Heart right ventricle (tissue), 16 donors: ENCODE measurements at regions not wholly inside any gene's neighbourhood (a gene's known extent, or its start where the extent isn't known, plus 50 kb on each side); places are given as distances from the start of the nearest gene placed in this dataset.

Experiments used
- ATAC-seq, 8 donors: fragments of 200-7000 bp; cut with Tn5 transposase; one replicate each; pipeline ENCODE4 v1.9.1; 2020; ENCODE audit warnings: mild to moderate bottlenecking in 8 of 8, moderate library complexity in 8 of 8, moderate number of reproducible peaks in 1 of 8
- DNase-seq, 2 donors: peaks; one replicate each; pipeline ENCODE4 v3.0.0-alpha.2; 2020
- H3K27ac ChIP-seq, 10 donors: fragments of 200-600 bp; sonication (generic) in 2 of 10; one replicate each; pipeline versions ENCODE4 v1.5.0 to v1.8.0; 2020 to 2022; ENCODE audit warnings: mild to moderate bottlenecking in 3 of 10
- H3K27me3 ChIP-seq, 7 donors: fragments of 200-600 bp; one replicate each; pipeline ENCODE4 v1.8.0; 2021 to 2022; ENCODE audit warnings: mild to moderate bottlenecking in 2 of 7
- H3K36me3 ChIP-seq, 9 donors: fragments of 200-600 bp; sonication (generic) in 1 of 9; one replicate each; pipeline versions ENCODE4 v1.5.0 to v1.8.0; 2020 to 2022; ENCODE audit warnings: mild to moderate bottlenecking in 2 of 9
- H3K4me1 ChIP-seq, 9 donors: fragments of 200-600 bp; sonication (generic) in 1 of 9; one replicate each; pipeline versions ENCODE4 v1.5.0 to v1.8.0; 2020 to 2022; ENCODE audit warnings: mild to moderate bottlenecking in 4 of 9
- H3K4me3 ChIP-seq, 10 donors: fragments of 200-600 bp; sonication (generic) in 2 of 10; one replicate each; pipeline versions ENCODE4 v1.5.0 to v1.8.0; 2020 to 2022; ENCODE audit warnings: mild to moderate bottlenecking in 7 of 10, moderate library complexity in 2 of 10
- H3K9me3 ChIP-seq, 11 donors: fragments of 200-600 bp in 10 of 11; sonication (generic) in 2 of 11; one replicate each; pipeline versions ENCODE4 v1.5.0 to v1.8.0; 2013 to 2022; ENCODE audit warnings: mild to moderate bottlenecking in 2 of 11, control low read depth in 1 of 11, moderate library complexity in 1 of 11
- WGBS, 2 donors: extraction: QIAGEN DNeasy Blood & Tissue Kit; methylation state at CpG; one replicate each; pipeline ENCODE4 v1.1.7; 2013; ENCODE audit warnings: inconsistent platforms in 1 of 2; 5-methylcytosine and 5-hydroxymethylcytosine counted together
- intact Hi-C, 10 donors: fragments of 100-400 bp; cut with DNase I; formaldehyde crosslinking; loops; one replicate each; pipeline versions ENCODE4 v1.11.1 to v1.14.2; 2022
- TF ChIP-seq, protein P1 (sequence below), 9 donors: fragments of 200-600 bp; sonication (generic) in 2 of 9; IDR thresholded peaks; one replicate each; pipeline versions ENCODE4 v1.5.0 to v1.8.0; 2021 to 2022; ENCODE audit warnings: antibody characterized with exemption in 9 of 9, mild to moderate bottlenecking in 5 of 9, moderate library complexity in 1 of 9
- donor health status: Arrhythmogenic right ventricular cardiomyopathy.
- donor health status: ischemic (EF 13 %, LVEDD 7.1; RV severe dilation, severe dysfunction).
- donor health status: healthy with polysubstance abuse.
- donor health status: DM: no; HTN: yes; CAD: no.
- donor health status: DM: no; HTN: no; CAD: no.
- donor health status: ischemic (EF 25% LVEDD 6.9; RV normal size, moderate dysfunction).
- donor health status: ischemic (EF 25% LVEDD 5.7; RV mildly dilated, moderate dysfunction).
- donor health status: healthy.
- donor health status: DM: yes; HTN: yes; CAD: no.
- donor health status: Ischemic cardiomyopathy.
- donor health status: ischemic (EF 35%, LVEDD 5.7; RV mildly dilated, moderate dysfunction).
- donor health status: nonischemic (EF 11% LVEDD 7.7; RV severe dilation, severe dysfunction).
- donor health status: DM: yes; HTN: yes; CAD: no.
- donor health status: PGD.
- donor health status: ischemic (EF 29% LVEDD 5.4; RV normal size, mild dysfunction).
- donor health status: nonischemic (EF 23%, LVEDD 6.1; RV moderate dilation, normal function).

- H3K27me3 ChIP-seq: peaks cover 0 to 32% (median 13%) of the 10 kb centered on the region in 7 donors
- DNase-seq: no peak
- intact Hi-C loops: no loop called here
- no peaks in the 10 kb centered on the region for H3K9me3 ChIP-seq
- TF ChIP-seq, protein P1, sequence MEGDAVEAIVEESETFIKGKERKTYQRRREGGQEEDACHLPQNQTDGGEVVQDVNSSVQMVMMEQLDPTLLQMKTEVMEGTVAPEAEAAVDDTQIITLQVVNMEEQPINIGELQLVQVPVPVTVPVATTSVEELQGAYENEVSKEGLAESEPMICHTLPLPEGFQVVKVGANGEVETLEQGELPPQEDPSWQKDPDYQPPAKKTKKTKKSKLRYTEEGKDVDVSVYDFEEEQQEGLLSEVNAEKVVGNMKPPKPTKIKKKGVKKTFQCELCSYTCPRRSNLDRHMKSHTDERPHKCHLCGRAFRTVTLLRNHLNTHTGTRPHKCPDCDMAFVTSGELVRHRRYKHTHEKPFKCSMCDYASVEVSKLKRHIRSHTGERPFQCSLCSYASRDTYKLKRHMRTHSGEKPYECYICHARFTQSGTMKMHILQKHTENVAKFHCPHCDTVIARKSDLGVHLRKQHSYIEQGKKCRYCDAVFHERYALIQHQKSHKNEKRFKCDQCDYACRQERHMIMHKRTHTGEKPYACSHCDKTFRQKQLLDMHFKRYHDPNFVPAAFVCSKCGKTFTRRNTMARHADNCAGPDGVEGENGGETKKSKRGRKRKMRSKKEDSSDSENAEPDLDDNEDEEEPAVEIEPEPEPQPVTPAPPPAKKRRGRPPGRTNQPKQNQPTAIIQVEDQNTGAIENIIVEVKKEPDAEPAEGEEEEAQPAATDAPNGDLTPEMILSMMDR (IDR thresholded peaks at IDR 0.05): no peak
- no peak for ATAC-seq
- no peaks in the 10 kb centered on the region for H3K36me3 ChIP-seq
- H3K4me3 ChIP-seq: no peak overlapping the region
- WGBS, 2 donors: 49 to 57% methylated on average over 5 of the region's 5 CpGs
- no peaks in the 10 kb centered on the region for H3K4me1 ChIP-seq
- H3K27ac ChIP-seq: no peak overlapping the region
Measured at GRCh38 chr1:4046836-4047461, 146.9 kb upstream of the C1orf174 start.

GRCh38 chr1:4047666-4048065, 147.6 kb upstream of the C1orf174 start:
- H3K4me1 ChIP-seq: no peaks in the 10 kb centered on the region
- H3K36me3 ChIP-seq: no peaks in the 10 kb centered on the region
- TF ChIP-seq, protein P1 (IDR thresholded peaks at IDR 0.05): no peak
- WGBS, 2 donors: 78% methylated on average over 7 of the region's 7 CpGs
- H3K9me3 ChIP-seq: no peaks in the 10 kb centered on the region
- DNase-seq (no peak), ATAC-seq (no peak)
- intact Hi-C loops: no loop called here
- no peak overlapping the region for H3K4me3 ChIP-seq
- no peak overlapping the region for H3K27ac ChIP-seq
- H3K27me3 ChIP-seq: peaks cover 0 to 32% (median 13%) of the 10 kb centered on the region in 7 donors

- WGBS, 2 donors: 73 to 78% methylated on average over 14 of the region's 14 CpGs
- H3K4me3 ChIP-seq: no peak overlapping the region
- intact Hi-C loops: no loop called here
- peaks cover 0 to 32% (median 13%) of the 10 kb centered on the region in 7 donors for H3K27me3 ChIP-seq
- H3K36me3 ChIP-seq: no peaks in the 10 kb centered on the region
- no peaks in the 10 kb centered on the region for H3K4me1 ChIP-seq
- H3K27ac ChIP-seq: no peak overlapping the region
- no peak for ATAC-seq
- no peak for DNase-seq
- TF ChIP-seq, protein P1 (IDR thresholded peaks at IDR 0.05): no peak
- no peaks in the 10 kb centered on the region for H3K9me3 ChIP-seq
Measured at GRCh38 chr1:4048076-4048475, 148.0 kb upstream of the C1orf174 start.

- no peak overlapping the region for H3K4me3 ChIP-seq
- no peak overlapping the region for H3K27ac ChIP-seq
- ATAC-seq: no peak
- WGBS, 2 donors: 69 to 73% methylated on average over 9 of the region's 9 CpGs
- intact Hi-C loops: no loop called here
- H3K36me3 ChIP-seq: no peaks in the 10 kb centered on the region
- no peaks in the 10 kb centered on the region for H3K9me3 ChIP-seq
- TF ChIP-seq, protein P1 (IDR thresholded peaks at IDR 0.05): no peak
- H3K4me1 ChIP-seq: no peaks in the 10 kb centered on the region
- peaks cover 0 to 38% (median 13%) of the 10 kb centered on the region in 7 donors for H3K27me3 ChIP-seq
- no peak for DNase-seq
Measured at GRCh38 chr1:4048921-4049320, 148.8 kb upstream of the C1orf174 start.
